ENCODE measurements at regions not wholly inside any gene's neighbourhood (a gene's known extent, or its start where the extent isn't known, plus 50 kb on each side); places are given as distances from the start of the nearest gene placed in this dataset.
"Not testable (repeated sequence)": the region's sequence is repeated elsewhere in the genome, so short reads cannot be mapped to it uniquely, and the experiment has no call there.

GRCh38 chr4:131883181-131883580, 1265.9 kb upstream of the PCDH10 start:
- DNase-seq (ENCODE audit: low read depth): not testable (repeated sequence)

GRCh38 chr4:131925662-131926061, 1223.4 kb upstream of the PCDH10 start:
- DNase-seq (ENCODE audit: low read depth): not testable (repeated sequence)

GRCh38 chr4:131967646-131968045, 1181.4 kb upstream of the PCDH10 start:
- peak; percentile 3 for DNase-seq (ENCODE audit: low read depth)

- no peak for DNase-seq (ENCODE audit: low read depth)
These were observed 1174.4 kb upstream of the PCDH10 start for GRCh38 chr4:131974730-131975129.

- DNase-seq (ENCODE audit: low read depth): not testable (repeated sequence)
These were observed 1173.6 kb upstream of the PCDH10 start for GRCh38 chr4:131975276-131976132.

GRCh38 chr4:131976133-131977002, 1172.7 kb upstream of the PCDH10 start:
- not testable (repeated sequence) for DNase-seq (ENCODE audit: low read depth)

- DNase-seq (ENCODE audit: low read depth): no peak
These were observed 1171.0 kb upstream of the PCDH10 start for GRCh38 chr4:131978120-131978519.

GRCh38 chr4:131989576-131989975, 1159.5 kb upstream of the PCDH10 start:
- DNase-seq (ENCODE audit: low read depth): no peak

GRCh38 chr4:132001542-132001941, 1147.6 kb upstream of the PCDH10 start:
- DNase-seq (ENCODE audit: low read depth): peak; percentile 37

- no peak for DNase-seq (ENCODE audit: low read depth)
These were observed 1145.5 kb upstream of the PCDH10 start for GRCh38 chr4:132003593-132003992.

GRCh38 chr4:132015321-132015720, 1133.8 kb upstream of the PCDH10 start:
- no peak for DNase-seq (ENCODE audit: low read depth)

GRCh38 chr4:132016703-132017350, 1132.3 kb upstream of the PCDH10 start:
- no peak for DNase-seq (ENCODE audit: low read depth)

- no peak for DNase-seq (ENCODE audit: low read depth)
These were observed 1122.9 kb upstream of the PCDH10 start for GRCh38 chr4:132026166-132026565.

GRCh38 chr4:132026816-132027215, 1122.3 kb upstream of the PCDH10 start:
- DNase-seq (ENCODE audit: low read depth): no peak

GRCh38 chr4:132056496-132056895, 1092.6 kb upstream of the PCDH10 start:
- no peak for DNase-seq (ENCODE audit: low read depth)

GRCh38 chr4:132059227-132059626, 1089.9 kb upstream of the PCDH10 start:
- DNase-seq (ENCODE audit: low read depth): no peak

GRCh38 chr4:132062611-132063239, 1086.4 kb upstream of the PCDH10 start:
- no peak for DNase-seq (ENCODE audit: low read depth)

- peak; percentile 17 for DNase-seq (ENCODE audit: low read depth)
These were observed 1085.3 kb upstream of the PCDH10 start for GRCh38 chr4:132063829-132064228.

GRCh38 chr4:132065940-132066495, 1083.1 kb upstream of the PCDH10 start:
- DNase-seq (ENCODE audit: low read depth): peak; percentile 8

- DNase-seq (ENCODE audit: low read depth): peak; percentile 17
These were observed 1077.3 kb upstream of the PCDH10 start for GRCh38 chr4:132071815-132072214.

GRCh38 chr4:132076829-132077228, 1072.3 kb upstream of the PCDH10 start:
- DNase-seq (ENCODE audit: low read depth): no peak

- DNase-seq (ENCODE audit: low read depth): no peak
These were observed 1064.0 kb upstream of the PCDH10 start for GRCh38 chr4:132085105-132085504.
